ENCODE measurements at regions not wholly inside any gene's neighbourhood (a gene's known extent, or its start where the extent isn't known, plus 50 kb on each side); places are given as distances from the start of the nearest gene placed in this dataset.
"Not testable (repeated sequence)": the region's sequence is repeated elsewhere in the genome, so short reads cannot be mapped to it uniquely, and the experiment has no call there.

- intact Hi-C loops (cut with DNase I); DNase-seq: not testable (repeated sequence)
Observed at GRCh38 chr3:191927183-191927817, 466.3 kb downstream of the PYDC2 start.

DNA sequence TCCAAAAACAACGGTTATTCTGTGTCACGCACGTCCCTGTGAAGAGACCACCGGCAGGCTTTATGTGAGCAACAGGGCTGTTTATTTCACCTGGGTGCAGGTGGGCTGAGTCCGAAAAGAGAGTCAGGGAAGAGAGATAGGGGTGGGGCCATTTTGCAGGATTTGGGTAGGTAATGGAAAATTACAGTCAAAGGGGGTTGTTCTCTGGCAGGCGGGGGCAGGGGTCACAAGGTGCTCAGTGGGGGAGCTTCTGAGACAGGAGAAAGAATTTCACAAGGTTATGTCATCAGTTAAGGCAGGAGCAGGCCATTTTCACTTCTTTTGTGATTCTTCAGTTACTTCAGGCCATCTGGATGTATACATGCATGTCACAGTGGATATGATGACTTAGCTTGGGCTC lies 467.0 kb downstream of the PYDC2 start:
- intact Hi-C loops (cut with DNase I); DNase-seq: not testable (repeated sequence)

GRCh38 chr3:191944835-191945234 lies 483.9 kb downstream of the PYDC2 start:
- intact Hi-C loops (cut with DNase I) = no loop called here
- no peak for DNase-seq

GRCh38 chr3:191952186-191952585 lies 491.2 kb downstream of the PYDC2 start:
- no peak for DNase-seq
- intact Hi-C loops (cut with DNase I) = no loop called here

DNA sequence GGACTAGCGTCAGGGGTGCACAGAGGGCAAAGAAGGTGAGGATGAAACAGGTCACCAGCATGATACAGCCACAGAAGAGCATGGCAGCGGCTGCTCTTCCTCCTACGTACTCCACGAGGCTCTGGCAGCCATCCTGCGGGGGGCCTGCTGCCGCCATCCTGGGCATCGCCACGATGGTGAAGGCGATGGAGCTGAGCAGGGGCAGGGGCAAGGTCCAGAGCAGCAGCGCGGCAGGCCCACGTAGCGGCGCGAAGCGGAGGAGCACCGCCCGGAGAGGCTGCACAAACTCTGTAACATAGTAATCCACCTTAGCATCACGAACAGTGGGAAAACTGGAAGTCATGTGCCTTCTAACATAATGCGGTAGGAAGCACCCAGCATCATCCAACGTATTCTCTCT lies 491.6 kb downstream of the PYDC2 start:
- no peak for DNase-seq
- intact Hi-C loops (cut with DNase I) = no loop called here

DNA sequence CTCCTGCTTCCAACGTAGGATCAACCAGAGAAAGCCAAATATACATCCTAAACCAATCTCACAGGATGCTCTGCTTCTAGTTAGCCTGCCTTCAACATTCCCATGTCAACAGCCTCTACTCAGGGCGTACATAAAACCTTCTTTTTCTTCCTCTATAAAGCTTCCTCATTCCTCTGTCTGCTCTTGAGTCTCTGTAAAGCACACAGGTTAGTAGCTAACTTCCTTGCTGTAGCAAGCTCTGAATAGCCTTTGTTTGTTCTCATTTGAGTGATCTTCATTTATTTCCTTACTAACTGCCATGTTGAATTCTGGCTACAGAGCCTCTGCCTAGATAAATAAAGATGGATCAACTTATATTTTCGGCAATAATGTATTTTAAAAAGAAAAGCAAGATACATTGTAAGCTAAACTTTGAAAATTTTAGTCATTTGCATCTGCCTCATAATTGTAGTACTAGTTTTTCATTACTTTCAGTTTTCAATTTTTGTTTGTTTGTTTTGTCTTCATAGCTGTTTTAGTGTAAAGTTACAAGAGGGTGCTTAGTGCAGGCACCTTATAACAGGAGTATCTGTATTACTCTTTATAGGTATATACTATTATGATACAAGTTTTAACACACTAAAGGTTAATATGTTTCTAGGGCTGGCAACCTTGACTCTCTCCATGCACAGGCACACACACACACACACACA lies 498.2 kb downstream of the PYDC2 start:
- no peak for DNase-seq
- intact Hi-C loops (cut with DNase I) = no loop called here

DNA sequence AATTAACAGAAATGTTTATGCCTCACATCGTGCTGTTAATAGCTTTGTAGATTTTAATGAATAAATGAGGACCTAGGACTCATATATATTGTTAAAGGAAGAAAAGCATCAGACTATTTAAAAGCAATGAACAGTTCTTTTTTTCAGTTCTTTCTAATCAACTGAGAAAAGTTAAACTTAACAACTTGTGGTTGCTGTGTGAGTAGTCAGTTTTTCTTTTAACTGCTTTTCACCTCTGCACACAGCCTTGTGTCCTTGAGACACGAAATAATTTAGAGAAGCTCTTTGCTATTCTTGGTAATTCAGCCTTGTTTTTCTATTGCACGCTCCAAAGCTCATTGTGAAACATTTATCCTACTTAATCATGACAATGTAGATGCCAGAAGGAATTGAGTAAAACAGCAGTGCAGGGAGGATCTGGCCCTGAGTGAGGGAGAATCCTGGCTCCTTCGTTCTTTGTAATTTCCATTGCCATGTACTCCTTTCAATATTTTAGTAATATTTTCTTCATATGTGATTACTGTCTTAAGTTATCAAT lies 499.0 kb downstream of the PYDC2 start:
- intact Hi-C loops (cut with DNase I) = no loop called here
- no peak for DNase-seq

GRCh38 chr3:191961022-191961421 lies 500.1 kb downstream of the PYDC2 start:
- intact Hi-C loops (cut with DNase I) = no loop called here

DNA sequence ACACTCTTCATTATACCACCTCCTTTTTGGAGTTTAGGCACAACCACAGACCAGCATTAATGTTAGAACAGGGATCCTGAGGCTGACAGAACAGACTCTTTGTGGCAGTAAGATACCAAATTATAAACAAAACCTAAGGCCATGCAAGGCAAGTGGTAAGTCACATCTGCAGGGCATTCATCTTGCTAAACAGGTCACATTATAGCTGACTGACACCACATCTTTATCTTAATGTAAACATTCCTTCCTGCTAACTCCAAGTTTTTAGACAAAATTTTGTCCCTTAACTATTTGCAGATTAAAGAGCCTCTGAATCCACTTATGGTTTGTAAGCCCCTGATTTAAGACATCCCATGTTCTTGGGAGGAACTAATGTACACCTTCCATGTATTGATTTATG lies 500.6 kb downstream of the PYDC2 start:
- DNase-seq = no peak
- intact Hi-C loops (cut with DNase I) = no loop called here

More at GRCh38 chr3:191961022-191961421, 500.1 kb downstream of the PYDC2 start:
- no peak for DNase-seq

DNA sequence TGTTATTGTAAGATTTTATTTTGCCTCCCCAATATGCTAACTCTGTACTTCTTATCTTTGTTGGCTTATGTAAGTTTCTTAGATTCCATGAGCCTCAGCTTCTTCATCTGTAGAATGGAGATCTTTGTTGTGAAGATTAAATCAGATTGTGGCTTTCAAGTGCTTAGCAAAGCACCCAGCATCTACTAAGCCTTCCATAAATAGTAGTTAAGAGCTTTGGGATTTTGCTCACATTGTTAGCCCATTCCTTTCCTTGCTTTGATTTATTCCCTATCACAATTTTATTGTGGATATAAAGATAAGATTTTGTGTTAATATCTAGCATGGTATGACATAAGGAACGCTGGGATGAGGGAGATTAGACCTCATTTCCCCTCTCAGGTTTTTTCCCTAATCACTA lies 501.4 kb downstream of the PYDC2 start:
- DNase-seq = no peak
- intact Hi-C loops (cut with DNase I) = no loop called here

DNA sequence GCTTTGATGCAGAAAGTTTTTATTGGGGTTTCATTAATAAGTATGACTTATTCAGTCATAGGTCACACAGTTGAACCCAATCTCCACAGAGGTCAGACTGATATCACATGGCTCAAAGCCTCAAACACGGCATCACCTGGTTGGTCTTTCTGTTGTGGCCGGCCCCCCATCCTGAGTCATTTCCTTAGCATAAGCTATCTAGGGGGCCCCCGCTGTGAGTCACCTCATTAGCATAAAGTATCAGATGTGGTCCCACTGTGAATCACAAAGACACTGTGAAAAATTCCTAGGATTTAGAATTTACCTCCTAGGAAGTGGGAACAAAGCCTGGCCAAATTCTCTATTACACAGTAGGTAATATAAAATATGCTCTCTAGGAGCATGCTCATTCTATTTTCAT lies 502.2 kb downstream of the PYDC2 start:
- DNase-seq = no peak
- intact Hi-C loops (cut with DNase I) = no loop called here

DNA sequence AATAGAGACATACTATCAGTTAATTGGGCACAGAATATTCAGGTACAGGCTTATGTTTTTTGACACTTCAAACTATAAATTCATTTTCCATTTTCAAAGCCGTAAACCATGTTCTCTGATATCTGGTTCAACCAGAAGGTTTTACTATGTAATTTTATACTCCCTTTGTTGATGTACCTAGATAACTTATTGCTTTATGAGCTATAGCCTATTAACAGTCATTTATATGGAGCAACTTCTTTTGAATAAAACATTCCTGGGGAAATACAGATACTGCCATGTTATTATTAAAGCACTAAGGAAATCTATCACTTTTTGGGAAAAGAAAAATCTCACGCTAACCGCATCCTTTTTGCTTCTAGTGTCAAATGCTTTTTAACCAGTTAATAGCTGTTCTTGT lies 505.6 kb downstream of the PYDC2 start:
- DNase-seq = no peak
- intact Hi-C loops (cut with DNase I) = no loop called here

GRCh38 chr3:191968299-191968698 lies 507.3 kb downstream of the PYDC2 start:
- DNase-seq = no peak
- intact Hi-C loops (cut with DNase I) = no loop called here

GRCh38 chr3:191972714-191973398 lies 511.9 kb downstream of the PYDC2 start:
- intact Hi-C loops (cut with DNase I) = no loop called here
- DNase-seq = no peak

DNA sequence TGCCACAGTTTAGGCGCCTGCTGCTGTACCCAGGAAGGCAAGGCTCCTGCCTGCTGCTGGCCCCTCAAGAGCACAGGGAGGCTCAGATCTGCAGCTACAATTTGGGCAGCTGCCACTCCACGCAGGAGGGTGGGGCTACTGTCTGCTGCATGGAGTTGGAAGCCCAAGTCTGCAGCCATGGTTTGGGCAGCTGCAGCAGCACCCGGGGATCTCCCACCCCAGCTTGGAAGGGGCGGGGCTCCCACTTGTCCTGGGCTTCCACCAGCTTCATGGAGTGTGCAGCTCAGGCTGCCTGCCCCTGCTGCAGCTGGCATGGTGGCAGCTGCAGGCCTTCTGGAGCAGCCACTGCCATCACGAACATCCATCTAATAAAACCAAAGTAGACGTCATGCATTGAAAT lies 512.9 kb downstream of the PYDC2 start:
- intact Hi-C loops (cut with DNase I) = no loop called here
- no peak for DNase-seq

- intact Hi-C loops (cut with DNase I) = no loop called here
- DNase-seq = no peak
Observed at GRCh38 chr3:191975936-191976335, 515.0 kb downstream of the PYDC2 start.

DNA sequence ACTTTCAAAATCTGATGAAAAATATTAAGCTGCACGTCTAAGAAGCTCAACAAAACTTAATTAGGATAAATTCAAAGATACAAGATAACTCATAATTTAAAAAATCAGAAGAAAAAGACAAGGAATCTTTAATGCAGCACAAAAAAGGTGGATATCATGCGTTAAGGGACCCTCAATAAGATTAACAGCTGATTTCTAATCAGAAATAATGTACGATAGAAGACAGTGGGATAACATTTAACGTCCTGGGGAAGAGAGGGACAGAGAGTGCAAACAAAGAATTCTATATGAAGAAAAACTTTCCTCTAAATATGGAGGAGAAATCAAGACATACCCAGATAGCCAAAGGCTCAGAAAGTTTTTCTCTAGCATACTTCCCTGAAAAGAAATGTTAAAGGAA lies 519.5 kb downstream of the PYDC2 start:
- intact Hi-C loops (cut with DNase I) = no loop called here

GRCh38 chr3:191982481-191982880 lies 521.5 kb downstream of the PYDC2 start:
- DNase-seq = no peak
- intact Hi-C loops (cut with DNase I) = no loop called here

More for the DNA sequence above, 519.5 kb downstream of the PYDC2 start:
- DNase-seq = no peak

- DNase-seq = no peak
- intact Hi-C loops (cut with DNase I) = no loop called here
Observed at GRCh38 chr3:191985691-191986090, 524.7 kb downstream of the PYDC2 start.

GRCh38 chr3:191987831-191988350 lies 526.9 kb downstream of the PYDC2 start:
- intact Hi-C loops (cut with DNase I) = no loop called here
- no peak for DNase-seq

Data from head of caudate nucleus (tissue), 42 donors.